PC-9 (cell line): ENCODE measurements at regions not wholly inside any gene's neighbourhood (a gene's known extent, or its start where the extent isn't known, plus 50 kb on each side); places are given as distances from the start of the nearest gene placed in this dataset.

Experiments
- CTCF ChIP-seq: fragments of 200-600 bp; sonication (generic); conservative IDR thresholded peaks from 2 replicates; pipeline ENCODE4 v1.6.1; 2017; ENCODE audit warnings: mixed run types, antibody characterized with exemption, mild to moderate bottlenecking, moderate library complexity
- EZH2 ChIP-seq: fragments of 200-600 bp; sonication (generic); IDR thresholded peaks from 2 replicates; pipeline ENCODE4 v1.8.0; 2017; ENCODE audit warnings: antibody characterized with exemption, low read depth

GRCh38 chr4:123892368-123892976, 495.9 kb downstream of the SPRY1 start:
- no peak for TF ChIP-seq CTCF
- TF ChIP-seq EZH2 = no peak
